ENCODE measurements at regions not wholly inside any gene's neighbourhood (a gene's known extent, or its start where the extent isn't known, plus 50 kb on each side); places are given as distances from the start of the nearest gene placed in this dataset.

DNA sequence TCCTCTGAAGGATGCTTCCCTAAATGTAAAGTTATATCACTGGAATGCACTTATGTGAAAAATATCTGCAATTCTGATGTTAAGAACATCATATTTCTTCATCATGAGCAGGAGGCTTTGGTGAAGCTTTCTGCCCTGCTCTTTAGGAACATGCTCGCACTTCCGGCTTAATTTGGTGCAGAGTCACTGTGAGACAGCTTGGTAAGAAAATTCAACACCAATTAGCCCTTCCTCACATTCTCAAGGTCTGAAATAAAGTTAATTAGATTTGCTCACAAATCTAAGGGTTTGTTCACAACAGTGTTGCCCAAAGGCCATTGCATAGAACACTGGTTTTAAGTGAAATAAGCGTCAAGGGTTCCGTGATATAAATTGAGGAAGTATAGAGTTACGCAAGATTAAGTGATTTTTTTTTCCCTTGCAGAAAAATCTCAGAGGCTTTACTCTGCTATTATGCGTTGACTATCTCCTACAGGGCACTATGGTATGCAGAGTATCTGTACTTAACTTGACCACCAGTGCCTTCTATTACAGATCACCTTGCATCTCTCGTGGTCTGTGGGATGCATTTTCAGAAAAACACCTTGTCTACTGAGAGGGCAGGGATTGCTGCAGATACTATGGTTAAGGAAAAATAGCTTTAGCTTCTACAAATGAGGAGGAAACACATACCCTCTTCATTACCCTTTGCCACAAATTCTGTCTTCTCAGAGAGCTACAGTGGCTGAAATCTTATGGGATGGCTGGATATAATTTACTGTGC is 953.9 kb downstream of the TYW1 start:
- H3K4me1 ChIP-seq (ENCODE audit: control insufficient read depth, low read length): no peaks in the 10 kb centered on the region

GRCh38 chr7:67955061-67955460 is 958.4 kb downstream of the TYW1 start:
- TF ChIP-seq CTCF (IDR thresholded peaks at IDR 0.05; ENCODE audit: low read depth, low read length, poor library complexity, severe bottlenecking) (no peak), EZH2phosphoT487 (IDR thresholded peaks at IDR 0.05; ENCODE audit: borderline replicate concordance, low read length) (no peak)
- Histone ChIP-seq H4K20me1 (ENCODE audit: control insufficient read depth, insufficient read depth, low read depth, low read length) (no peaks in the 10 kb centered on the region), H3F3A (ENCODE audit: control insufficient read depth, insufficient read depth) (no peaks in the 10 kb centered on the region), H3K79me2 (ENCODE audit: control insufficient read depth, low read length) (no peaks in the 10 kb centered on the region), H3K4me1 (ENCODE audit: control insufficient read depth, low read length) (no peaks in the 10 kb centered on the region), H3K27ac (ENCODE audit: low read depth, low read length) (no peak overlapping the region), H3K9me2 (replicated peaks; ENCODE audit: control insufficient read depth, low read length) (no peaks in the 10 kb centered on the region), H3K27me3 (ENCODE audit: control insufficient read depth, low read length) (no peaks in the 10 kb centered on the region), H3K4me3 (ENCODE audit: low read length) (no peak overlapping the region), H3K4me2 (ENCODE audit: low read length) (no peak overlapping the region), H3K9me3 (ENCODE audit: control insufficient read depth, insufficient read depth, low read length) (no peaks in the 10 kb centered on the region), H3K36me3 (ENCODE audit: control insufficient read depth, low read length) (no peaks in the 10 kb centered on the region)

More for the DNA sequence above, 953.9 kb downstream of the TYW1 start:
- no peak overlapping the region for H3K27ac ChIP-seq (ENCODE audit: low read depth, low read length)
- no peaks in the 10 kb centered on the region for H4K20me1 ChIP-seq (ENCODE audit: control insufficient read depth, insufficient read depth, low read depth, low read length)
- TF ChIP-seq CTCF (IDR thresholded peaks at IDR 0.05; ENCODE audit: low read depth, low read length, poor library complexity, severe bottlenecking) (no peak), EZH2phosphoT487 (IDR thresholded peaks at IDR 0.05; ENCODE audit: borderline replicate concordance, low read length) (no peak)
- no peaks in the 10 kb centered on the region for H3K9me3 ChIP-seq (ENCODE audit: control insufficient read depth, insufficient read depth, low read length)
- H3K36me3 ChIP-seq (ENCODE audit: control insufficient read depth, low read length): no peaks in the 10 kb centered on the region
- no peaks in the 10 kb centered on the region for H3K79me2 ChIP-seq (ENCODE audit: control insufficient read depth, low read length)
- H3F3A ChIP-seq (ENCODE audit: control insufficient read depth, insufficient read depth): no peaks in the 10 kb centered on the region
- no peaks in the 10 kb centered on the region for H3K27me3 ChIP-seq (ENCODE audit: control insufficient read depth, low read length)
- no peaks in the 10 kb centered on the region for H3K9me2 ChIP-seq (replicated peaks; ENCODE audit: control insufficient read depth, low read length)
- no peak overlapping the region for H3K4me2 ChIP-seq (ENCODE audit: low read length)
- H3K4me3 ChIP-seq (ENCODE audit: low read length): no peak overlapping the region

- no peaks in the 10 kb centered on the region for H4K20me1 ChIP-seq (ENCODE audit: control insufficient read depth, insufficient read depth, low read depth, low read length)
- no peak overlapping the region for H3K4me3 ChIP-seq (ENCODE audit: low read length)
- no peaks in the 10 kb centered on the region for H3K36me3 ChIP-seq (ENCODE audit: control insufficient read depth, low read length)
- no peaks in the 10 kb centered on the region for H3K79me2 ChIP-seq (ENCODE audit: control insufficient read depth, low read length)
- H3K9me3 ChIP-seq (ENCODE audit: control insufficient read depth, insufficient read depth, low read length): no peaks in the 10 kb centered on the region
- no peaks in the 10 kb centered on the region for H3K4me1 ChIP-seq (ENCODE audit: control insufficient read depth, low read length)
- H3K9me2 ChIP-seq (replicated peaks; ENCODE audit: control insufficient read depth, low read length): no peaks in the 10 kb centered on the region
- H3F3A ChIP-seq (ENCODE audit: control insufficient read depth, insufficient read depth): no peaks in the 10 kb centered on the region
- no peak overlapping the region for H3K4me2 ChIP-seq (ENCODE audit: low read length)
- no peak overlapping the region for H3K27ac ChIP-seq (ENCODE audit: low read depth, low read length)
- no peaks in the 10 kb centered on the region for H3K27me3 ChIP-seq (ENCODE audit: control insufficient read depth, low read length)
- TF ChIP-seq EZH2phosphoT487 (IDR thresholded peaks at IDR 0.05; ENCODE audit: borderline replicate concordance, low read length) (no peak), CTCF (IDR thresholded peaks at IDR 0.05; ENCODE audit: low read depth, low read length, poor library complexity, severe bottlenecking) (no peak)
Measured at GRCh38 chr7:67962863-67963262, 966.2 kb downstream of the TYW1 start.

All from DOHH2 (cell line).